Muscle layer of colon (tissue), 2 donors: ENCODE measurements at regions not wholly inside any gene's neighbourhood (a gene's known extent, or its start where the extent isn't known, plus 50 kb on each side); places are given as distances from the start of the nearest gene placed in this dataset.

Source experiments
- H3K27ac ChIP-seq: one replicate; pipeline ENCODE4 v1.7.0; 2013; ENCODE audit warnings: low read depth, mild to moderate bottlenecking, low read length, moderate library complexity
- H3K27me3 ChIP-seq, 2 donors: one replicate each; pipeline ENCODE4 v1.7.0; 2013; ENCODE audit warnings: low read length in 2 of 2, mild to moderate bottlenecking in 2 of 2; ENCODE audit not compliant: insufficient read depth in 2 of 2, control insufficient read depth in 1 of 2
- H3K36me3 ChIP-seq: one replicate; pipeline ENCODE4 v1.7.0; 2013; ENCODE audit warnings: mild to moderate bottlenecking, low read length; ENCODE audit not compliant: insufficient read depth
- H3K4me1 ChIP-seq: one replicate; pipeline ENCODE4 v1.7.0; 2013; ENCODE audit warnings: mild to moderate bottlenecking, low read length; ENCODE audit not compliant: insufficient read depth
- H3K4me3 ChIP-seq, 2 donors: one replicate each; pipeline ENCODE4 v1.7.0; 2013; ENCODE audit warnings: low read length in 2 of 2, low read depth in 1 of 2, mild to moderate bottlenecking in 1 of 2, moderate library complexity in 1 of 2
- H3K9ac ChIP-seq: one replicate; pipeline ENCODE4 v1.7.0; 2013; ENCODE audit warnings: low read length
- H3K9me3 ChIP-seq: one replicate; pipeline ENCODE4 v1.7.0; 2013; ENCODE audit warnings: mild to moderate bottlenecking, low read length
- donor health status: abdominal sarcoma.
- donor health status: Adenocarcinoma of cecum.

GRCh38 chr3:117651246-117651645, 941.7 kb downstream of the TUSC7 start:
- Histone ChIP-seq H3K4me3 (no peak overlapping the region), H3K27me3 (no peaks in the 10 kb centered on the region), H3K36me3 (no peaks in the 10 kb centered on the region), H3K27ac (no peak overlapping the region), H3K9ac (no peak overlapping the region), H3K4me1 (no peaks in the 10 kb centered on the region), H3K9me3 (no peaks in the 10 kb centered on the region)

- no peak overlapping the region for H3K9ac ChIP-seq
- H3K27me3 ChIP-seq, result no peaks in the 10 kb centered on the region
- H3K4me1 ChIP-seq, result no peaks in the 10 kb centered on the region
- H3K9me3 ChIP-seq, result no peaks in the 10 kb centered on the region
- no peaks in the 10 kb centered on the region for H3K36me3 ChIP-seq
- H3K4me3 ChIP-seq, result no peak overlapping the region
- no peak overlapping the region for H3K27ac ChIP-seq
Measured at GRCh38 chr3:117656391-117656790, 946.8 kb downstream of the TUSC7 start.

DNA sequence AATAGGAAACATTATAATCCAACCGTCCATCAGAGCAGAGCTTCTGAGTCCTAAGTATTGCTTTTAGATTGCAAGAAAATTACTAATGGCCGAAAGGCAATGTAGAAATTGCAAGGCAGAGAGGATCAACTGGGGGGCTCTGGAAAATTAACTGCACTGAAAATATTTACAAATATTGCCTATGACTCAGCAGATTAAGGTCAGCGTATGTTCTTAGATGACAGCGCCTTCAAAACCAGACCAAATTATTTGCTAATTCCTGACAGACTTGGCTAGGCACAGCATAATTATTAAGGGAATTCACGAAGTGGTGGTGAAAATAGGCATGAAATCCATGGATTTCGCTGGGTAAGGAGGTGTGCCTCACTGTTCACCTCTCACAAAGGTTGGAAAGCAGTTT, 947.7 kb downstream of the TUSC7 start:
- no peak overlapping the region for H3K4me3 ChIP-seq
- H3K36me3 ChIP-seq, result no peaks in the 10 kb centered on the region
- no peaks in the 10 kb centered on the region for H3K4me1 ChIP-seq
- H3K9ac ChIP-seq, result no peak overlapping the region
- H3K27me3 ChIP-seq, result no peaks in the 10 kb centered on the region
- no peak overlapping the region for H3K27ac ChIP-seq
- H3K9me3 ChIP-seq, result no peaks in the 10 kb centered on the region

- Histone ChIP-seq H3K9me3 (no peaks in the 10 kb centered on the region), H3K9ac (no peak overlapping the region), H3K27ac (no peak overlapping the region), H3K27me3 (no peaks in the 10 kb centered on the region), H3K4me3 (no peak overlapping the region), H3K4me1 (no peaks in the 10 kb centered on the region), H3K36me3 (no peaks in the 10 kb centered on the region)
Measured at GRCh38 chr3:117660941-117661817, 951.6 kb downstream of the TUSC7 start.

- no peak overlapping the region for H3K4me3 ChIP-seq
- no peak overlapping the region for H3K9ac ChIP-seq
- H3K27ac ChIP-seq, result no peak overlapping the region
- H3K9me3 ChIP-seq, result no peaks in the 10 kb centered on the region
- no peaks in the 10 kb centered on the region for H3K4me1 ChIP-seq
- H3K36me3 ChIP-seq, result no peaks in the 10 kb centered on the region
- no peaks in the 10 kb centered on the region for H3K27me3 ChIP-seq
Measured at GRCh38 chr3:117661818-117662095, 952.2 kb downstream of the TUSC7 start.

GRCh38 chr3:117665296-117665695, 955.7 kb downstream of the TUSC7 start:
- Histone ChIP-seq H3K36me3 (no peaks in the 10 kb centered on the region), H3K4me1 (no peaks in the 10 kb centered on the region), H3K9me3 (no peaks in the 10 kb centered on the region), H3K27me3 (no peaks in the 10 kb centered on the region), H3K9ac (no peak overlapping the region), H3K4me3 (no peak overlapping the region), H3K27ac (no peak overlapping the region)

DNA sequence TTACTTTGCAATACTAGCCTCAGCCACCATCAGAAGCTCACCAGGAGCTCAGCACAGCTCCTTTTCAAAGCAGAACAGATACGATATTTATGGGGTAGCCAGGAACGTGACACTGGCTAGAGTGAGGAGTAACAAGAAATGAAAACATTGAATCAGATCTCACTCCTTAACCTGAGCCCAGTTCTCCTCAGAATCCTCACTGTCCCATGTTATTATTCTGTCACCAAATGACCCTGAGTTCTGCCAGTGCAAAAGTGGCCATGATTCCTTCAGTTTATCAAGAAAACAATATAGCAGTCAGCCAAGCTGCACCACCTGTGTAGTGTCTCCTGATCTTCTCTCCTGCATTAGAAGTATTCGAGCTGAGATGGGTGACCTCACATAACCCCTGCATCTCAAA, 956.7 kb downstream of the TUSC7 start:
- no peak overlapping the region for H3K27ac ChIP-seq
- no peak overlapping the region for H3K9ac ChIP-seq
- peaks cover 2% of the 10 kb centered on the region for H3K4me1 ChIP-seq
- no peaks in the 10 kb centered on the region for H3K27me3 ChIP-seq
- H3K36me3 ChIP-seq, result no peaks in the 10 kb centered on the region
- H3K4me3 ChIP-seq, result no peak overlapping the region
- H3K9me3 ChIP-seq, result no peaks in the 10 kb centered on the region

GRCh38 chr3:117666812-117667211, 957.2 kb downstream of the TUSC7 start:
- H3K4me3 ChIP-seq, result no peak overlapping the region
- no peak overlapping the region for H3K27ac ChIP-seq
- no peak overlapping the region for H3K9ac ChIP-seq
- no peaks in the 10 kb centered on the region for H3K9me3 ChIP-seq
- no peaks in the 10 kb centered on the region for H3K27me3 ChIP-seq
- peaks cover 7% of the 10 kb centered on the region for H3K4me1 ChIP-seq
- H3K36me3 ChIP-seq, result no peaks in the 10 kb centered on the region

GRCh38 chr3:117669774-117670173, 960.2 kb downstream of the TUSC7 start:
- Histone ChIP-seq H3K9ac (no peak overlapping the region), H3K27ac (no peak overlapping the region), H3K36me3 (no peaks in the 10 kb centered on the region), H3K4me1 (peaks cover 15% of the 10 kb centered on the region), H3K4me3 (no peak overlapping the region), H3K9me3 (no peaks in the 10 kb centered on the region), H3K27me3 (no peaks in the 10 kb centered on the region)

DNA sequence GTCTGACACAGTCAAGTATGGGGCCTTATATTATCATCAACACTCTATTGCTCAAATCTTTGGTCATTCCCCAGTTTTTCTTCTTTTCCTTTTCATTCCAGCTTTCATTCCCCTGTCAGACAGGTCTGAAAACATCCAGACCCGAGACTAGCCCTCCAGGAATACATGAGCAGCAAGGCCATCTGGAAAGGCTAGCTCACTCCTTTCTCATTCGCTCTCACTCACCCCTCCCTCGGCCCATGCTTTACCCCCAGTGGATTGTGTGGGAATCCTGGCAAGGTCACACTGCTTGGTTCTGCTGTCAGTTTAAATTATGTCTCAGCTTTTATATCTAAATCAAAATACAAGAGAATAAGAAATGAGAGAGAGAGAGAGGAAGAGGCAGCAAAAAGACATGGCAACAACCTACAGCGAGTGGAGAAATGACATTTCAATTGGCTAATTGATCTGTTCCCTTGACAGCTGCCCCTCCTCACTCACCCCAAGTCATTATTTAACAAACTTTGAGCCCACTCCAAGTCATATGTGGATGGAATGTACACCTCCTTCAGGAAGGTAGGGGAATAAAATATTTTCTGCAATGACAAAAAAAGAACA, 962.2 kb downstream of the TUSC7 start:
- no peak overlapping the region for H3K27ac ChIP-seq
- H3K4me1 ChIP-seq, result peaks cover 15% of the 10 kb centered on the region
- H3K4me3 ChIP-seq, result no peak overlapping the region
- H3K27me3 ChIP-seq, result no peaks in the 10 kb centered on the region
- no peaks in the 10 kb centered on the region for H3K9me3 ChIP-seq
- H3K36me3 ChIP-seq, result no peaks in the 10 kb centered on the region
- no peak overlapping the region for H3K9ac ChIP-seq

- H3K4me3 ChIP-seq, result no peak overlapping the region
- no peak overlapping the region for H3K9ac ChIP-seq
- no peaks in the 10 kb centered on the region for H3K36me3 ChIP-seq
- H3K27me3 ChIP-seq, result no peaks in the 10 kb centered on the region
- H3K4me1 ChIP-seq, result peaks cover 15% of the 10 kb centered on the region
- H3K9me3 ChIP-seq, result no peaks in the 10 kb centered on the region
- H3K27ac ChIP-seq, result no peak overlapping the region
Measured at GRCh38 chr3:117674321-117674720, 964.7 kb downstream of the TUSC7 start.

DNA sequence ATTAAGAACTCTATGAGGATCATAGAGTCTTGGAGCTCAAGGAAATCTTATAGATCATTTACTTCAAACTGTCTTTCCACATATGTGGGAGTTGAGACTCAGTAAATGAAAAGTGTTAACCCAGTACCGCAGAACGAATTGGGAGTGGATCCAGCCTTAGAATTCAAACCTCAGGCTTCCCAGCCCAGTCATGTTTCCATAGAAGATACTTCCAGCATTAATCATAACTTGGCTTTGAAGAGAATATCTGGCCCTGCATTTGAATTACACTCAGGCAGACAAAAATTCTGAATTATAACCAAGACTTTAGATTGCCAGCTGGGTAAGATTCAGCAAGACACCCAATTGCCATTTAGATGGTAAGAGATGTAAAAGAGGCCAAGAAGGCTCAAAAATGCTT, 972.0 kb downstream of the TUSC7 start:
- H3K27me3 ChIP-seq, result no peaks in the 10 kb centered on the region
- no peak overlapping the region for H3K9ac ChIP-seq
- H3K27ac ChIP-seq, result no peak overlapping the region
- H3K4me3 ChIP-seq, result no peak overlapping the region
- H3K4me1 ChIP-seq, result peaks cover 5% of the 10 kb centered on the region
- H3K36me3 ChIP-seq, result no peaks in the 10 kb centered on the region
- no peaks in the 10 kb centered on the region for H3K9me3 ChIP-seq
